Middle frontal gyrus (tissue), 1 donor: ENCODE measurements at regions not wholly inside any gene's neighbourhood (a gene's known extent, or its start where the extent isn't known, plus 50 kb on each side); places are given as distances from the start of the nearest gene placed in this dataset.
A peak's percentile ranks its signal among the peaks of the same experiment; 100 is the strongest.
"Not testable (repeated sequence)": the region's sequence is repeated elsewhere in the genome, so short reads cannot be mapped to it uniquely, and the experiment has no call there.

ENCODE experiments used
- DNase-seq: peaks from one replicate; pipeline ENCODE4 v3.0.0-alpha.2; 2015; ENCODE audit warnings: low spot score; ENCODE audit errors: extremely low spot score

DNA sequence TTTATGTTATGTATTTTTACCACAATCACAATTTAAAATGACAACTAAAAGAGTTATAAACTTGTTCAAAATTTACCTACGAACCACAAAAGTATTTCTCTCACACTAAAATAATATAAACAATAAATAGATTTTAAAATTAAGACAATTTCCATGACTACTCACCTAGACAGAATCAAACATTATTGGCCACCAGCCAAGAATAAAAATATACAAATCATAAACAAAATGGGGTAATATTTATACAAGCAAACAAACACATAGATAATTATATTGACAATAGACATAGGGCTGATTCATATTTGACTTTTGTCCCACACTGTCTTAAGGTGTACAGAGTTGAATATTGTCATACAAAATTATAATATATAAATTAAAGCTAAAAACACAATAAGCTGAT, 119.6 kb upstream of the ZNF92 start:
- DNase-seq, result no peak

- peak; percentile 8 for DNase-seq
Observed at GRCh38 chr7:65251851-65252620, 121.6 kb upstream of the ZNF92 start.

- DNase-seq, result no peak
Observed at GRCh38 chr7:65250697-65251395, 122.8 kb upstream of the ZNF92 start.

DNA sequence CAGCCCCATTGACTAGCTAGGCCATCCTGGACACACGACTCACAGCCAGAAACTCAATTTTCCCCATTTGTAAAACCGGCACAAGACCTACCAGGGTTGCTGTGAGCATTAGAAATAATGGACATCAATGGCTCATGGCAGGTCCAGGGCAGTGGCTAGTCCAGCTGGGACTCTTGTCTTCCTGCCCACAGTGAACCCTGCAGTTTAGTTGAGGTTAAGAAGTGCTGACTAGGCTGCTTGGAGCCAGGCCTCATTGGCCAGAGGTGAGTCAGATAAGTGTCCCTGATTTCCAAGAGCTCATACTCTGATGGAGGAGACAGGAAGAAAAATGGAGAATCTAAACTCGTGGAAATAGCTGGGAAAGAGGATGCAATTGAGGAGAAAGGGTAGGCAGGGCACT, 123.4 kb upstream of the ZNF92 start:
- DNase-seq, result no peak

- no peak for DNase-seq
Observed at GRCh38 chr7:65247491-65247890, 126.2 kb upstream of the ZNF92 start.

DNA sequence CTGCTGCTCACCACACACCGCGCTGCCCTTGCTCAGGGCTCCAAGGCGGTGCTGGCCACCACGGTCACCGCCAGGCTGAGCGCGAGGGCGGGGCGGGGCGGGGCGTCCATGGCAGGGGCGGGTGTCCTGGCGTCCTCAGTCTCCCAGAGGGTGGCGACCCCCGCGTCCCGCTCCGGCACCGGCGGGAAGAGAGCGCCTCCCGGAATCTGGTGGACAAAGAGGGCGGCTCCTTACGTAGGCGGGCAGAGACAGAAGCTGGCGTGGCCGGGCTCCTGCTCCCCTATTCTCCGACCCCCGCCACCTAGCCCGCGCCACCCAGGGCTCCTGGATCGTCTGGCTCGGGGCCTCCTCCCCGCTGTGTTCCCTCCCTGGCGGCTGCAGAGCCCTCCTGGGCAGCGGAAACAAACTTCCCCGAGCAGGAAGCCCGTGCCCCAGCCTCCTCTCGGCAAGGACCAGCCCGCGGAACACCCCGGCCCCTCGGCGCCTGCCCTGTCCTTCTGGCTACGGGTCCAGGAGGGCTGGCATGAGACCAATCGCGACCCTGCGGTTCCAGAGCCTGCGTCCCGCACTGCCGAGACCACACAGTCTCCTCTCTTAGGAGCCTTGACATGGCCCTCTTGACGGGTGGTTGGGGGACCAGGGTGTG, 133.8 kb upstream of the ZNF92 start:
- no peak for DNase-seq

GRCh38 chr7:65239324-65239706, 134.3 kb upstream of the ZNF92 start:
- no peak for DNase-seq

GRCh38 chr7:65238785-65239184, 134.9 kb upstream of the ZNF92 start:
- DNase-seq, result no peak

GRCh38 chr7:65235586-65235985, 138.1 kb upstream of the ZNF92 start:
- no peak for DNase-seq

- DNase-seq, result no peak
Observed at GRCh38 chr7:65233409-65234034, 140.1 kb upstream of the ZNF92 start.

- no peak for DNase-seq
Observed at GRCh38 chr7:65230231-65230630, 143.4 kb upstream of the ZNF92 start.

DNA sequence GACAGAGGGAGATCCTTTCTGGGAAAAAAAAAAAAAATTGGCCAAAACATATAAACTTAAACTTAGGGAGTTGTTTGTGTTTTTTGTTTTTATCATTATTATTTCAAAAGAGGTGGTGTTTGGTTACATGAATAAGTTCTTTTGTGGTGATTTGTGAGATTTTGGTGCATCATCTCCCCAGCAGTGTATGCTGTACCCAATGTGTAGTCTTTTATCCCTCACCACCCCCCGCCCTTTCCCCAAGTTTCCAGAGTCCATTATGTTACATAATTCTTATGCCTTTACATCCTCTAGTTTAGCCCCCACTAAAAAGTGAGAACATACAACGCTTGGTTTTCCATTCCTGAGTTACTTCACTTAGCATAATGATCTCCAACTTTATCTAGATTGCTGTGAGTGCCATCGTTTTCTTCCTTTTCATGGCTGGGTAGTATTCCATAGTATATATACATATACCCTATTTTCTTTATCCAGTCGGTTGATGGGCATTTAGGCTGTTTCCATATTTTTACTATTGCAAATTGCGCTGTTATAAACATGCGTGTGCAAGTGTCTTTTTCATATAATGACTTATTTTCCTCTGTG, 148.1 kb upstream of the ZNF92 start:
- DNase-seq, result no peak

DNA sequence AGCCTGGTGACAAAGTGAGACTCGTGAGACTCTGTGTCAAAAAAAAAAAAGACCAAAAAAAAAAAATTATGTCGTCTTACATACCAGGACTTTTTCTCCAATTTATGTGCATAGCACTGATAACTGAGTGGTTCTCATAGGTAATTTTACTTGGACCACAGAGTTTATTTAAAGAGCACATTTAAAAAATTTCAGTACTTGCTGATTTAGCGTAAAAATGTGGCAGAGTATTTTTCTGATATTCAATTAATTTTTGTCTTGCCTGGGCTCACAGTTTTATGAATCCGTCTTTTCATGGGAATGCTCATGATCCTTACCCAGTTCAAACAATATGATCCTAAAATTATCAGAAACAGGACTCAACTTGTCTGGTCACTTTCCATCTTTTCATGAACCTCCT, 151.0 kb upstream of the ZNF92 start:
- DNase-seq, result no peak

DNA sequence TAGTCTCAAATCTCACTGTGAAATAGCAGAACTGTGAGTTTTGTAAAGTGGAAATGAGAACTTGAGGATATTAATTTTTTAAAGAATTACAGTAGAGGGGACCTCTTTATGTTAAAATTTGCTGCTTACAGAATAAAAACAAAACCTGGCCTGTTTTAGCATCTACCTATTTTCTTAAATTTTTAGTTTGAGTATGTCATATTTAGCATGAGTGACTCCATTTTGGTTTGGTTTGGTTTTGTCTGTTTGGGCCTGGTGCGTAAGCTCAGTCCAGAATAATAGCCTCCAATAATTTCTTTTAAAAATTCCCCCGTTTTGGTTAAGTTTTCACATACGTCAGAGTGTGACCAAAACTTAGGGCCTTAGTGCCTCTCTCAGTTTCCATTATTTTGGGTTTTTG, 152.0 kb upstream of the ZNF92 start:
- DNase-seq, result no peak

DNA sequence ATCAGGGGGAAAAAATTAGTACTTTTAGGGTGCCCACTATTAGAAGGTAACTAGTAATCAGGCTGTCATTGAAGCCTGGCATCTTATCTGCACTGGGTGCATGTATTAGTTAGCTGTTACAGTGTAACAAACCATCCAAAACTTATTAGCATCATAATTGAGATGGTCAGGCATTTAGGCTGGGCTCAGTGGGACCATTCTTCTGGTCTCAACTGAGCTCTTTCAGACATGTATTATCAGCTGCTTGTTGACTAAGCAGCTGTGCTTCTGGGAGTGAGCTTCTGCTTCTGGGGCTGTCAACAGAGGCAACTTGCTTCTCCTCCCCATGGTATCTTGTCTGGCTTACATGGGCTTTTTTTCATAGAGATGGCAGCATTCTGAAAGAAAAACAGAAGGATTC, 154.0 kb upstream of the ZNF92 start:
- no peak for DNase-seq

DNA sequence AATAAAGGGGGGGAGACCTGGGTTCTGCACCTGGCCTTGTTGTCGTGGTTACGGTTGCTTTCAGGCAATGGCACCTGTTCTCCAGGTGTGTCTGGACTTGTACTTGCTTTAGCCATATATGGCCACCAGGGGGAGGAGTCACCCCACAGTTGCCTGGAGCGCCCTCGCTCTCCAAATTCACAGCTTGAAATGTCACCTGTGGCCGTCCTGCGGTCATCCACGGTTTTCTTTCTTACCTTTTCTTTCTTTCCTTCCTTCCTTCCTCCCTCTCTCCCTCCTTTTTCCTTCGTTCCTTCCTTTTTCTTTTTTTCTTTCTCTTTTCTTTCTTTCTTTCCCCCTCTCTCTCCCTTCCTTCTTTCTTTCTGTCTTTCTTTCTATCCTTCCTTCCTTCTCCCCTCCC, 157.2 kb upstream of the ZNF92 start:
- no peak for DNase-seq

DNA sequence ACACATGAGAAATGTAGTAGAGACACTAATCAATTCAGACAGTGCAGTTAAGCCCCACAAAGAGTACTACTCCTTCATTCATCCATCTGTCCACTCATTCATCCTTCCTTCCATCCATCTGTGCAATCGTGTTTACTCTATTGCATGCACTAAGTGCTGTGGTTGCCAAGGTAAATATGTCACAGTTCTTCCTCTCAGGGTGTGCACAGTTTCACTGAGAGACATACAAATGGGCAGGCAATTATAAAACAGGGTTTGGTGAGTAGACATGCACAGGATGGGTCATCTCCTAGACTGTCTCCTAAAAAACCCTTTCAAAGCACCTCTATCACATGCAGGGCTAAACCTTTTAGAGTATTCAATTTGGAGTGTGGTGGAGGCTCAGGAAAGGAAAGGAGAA, 160.4 kb upstream of the ZNF92 start:
- not testable (repeated sequence) for DNase-seq

GRCh38 chr7:65199221-65199620, 174.4 kb upstream of the ZNF92 start:
- DNase-seq, result not testable (repeated sequence)

- not testable (repeated sequence) for DNase-seq
Observed at GRCh38 chr7:65193334-65194058, 180.2 kb upstream of the ZNF92 start.

DNA sequence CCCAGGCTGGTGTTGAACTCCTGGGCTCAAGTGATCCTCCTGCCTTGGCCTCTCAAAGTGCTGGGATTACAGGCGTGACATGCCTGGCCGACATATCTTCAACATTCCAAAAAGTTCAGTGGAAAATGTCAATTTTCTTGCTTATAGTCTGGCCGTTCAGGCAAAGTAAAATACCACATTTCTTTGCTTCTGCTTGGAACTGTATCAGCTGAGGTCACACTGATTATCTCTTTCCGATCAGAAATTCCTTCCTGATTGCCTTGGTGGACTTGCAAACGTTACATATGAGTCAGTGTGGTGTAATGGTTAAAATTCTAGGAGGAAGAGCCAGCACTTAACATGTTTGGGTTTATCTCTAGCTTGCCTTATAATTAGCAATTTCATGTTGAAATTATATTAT, 170.6 kb upstream of the ERV3-1 start:
- not testable (repeated sequence) for DNase-seq

- not testable (repeated sequence) for DNase-seq
Observed at GRCh38 chr7:65150105-65150504, 143.6 kb upstream of the ERV3-1 start.
